HG03442 (cell line): ENCODE measurements at regions not wholly inside any gene's neighbourhood (a gene's known extent, or its start where the extent isn't known, plus 50 kb on each side); places are given as distances from the start of the nearest gene placed in this dataset.

ENCODE experiments used
- ATAC-seq: cut with Tn5 transposase; IDR thresholded peaks from one replicate; pipeline ENCODE4 v1.9.1; 2021; ENCODE audit warnings: mild to moderate bottlenecking, moderate library complexity; ENCODE audit not compliant: unreplicated experiment

GRCh38 chr4:8796096-8796495 lies 75.5 kb downstream of the HMX1 start:
- ATAC-seq, result no peak

- no peak for ATAC-seq
Measured at GRCh38 chr4:8795140-8795539, 76.5 kb downstream of the HMX1 start.

- no peak for ATAC-seq
Measured at GRCh38 chr4:8794491-8794890, 77.1 kb downstream of the HMX1 start.

- ATAC-seq, result no peak
Measured at GRCh38 chr4:8793571-8794160, 78.0 kb downstream of the HMX1 start.

- no peak for ATAC-seq
Measured at GRCh38 chr4:8792491-8792890, 79.1 kb downstream of the HMX1 start.

GRCh38 chr4:8791609-8792008 lies 80.0 kb downstream of the HMX1 start:
- no peak for ATAC-seq

- no peak for ATAC-seq
Measured at GRCh38 chr4:8790749-8791148, 80.9 kb downstream of the HMX1 start.

GRCh38 chr4:8788174-8788573 lies 83.5 kb downstream of the HMX1 start:
- no peak for ATAC-seq

GRCh38 chr4:8786166-8786565 lies 85.5 kb downstream of the HMX1 start:
- no peak for ATAC-seq

- no peak for ATAC-seq
Measured at GRCh38 chr4:8785656-8786142, 85.9 kb downstream of the HMX1 start.

- ATAC-seq, result no peak
Measured at GRCh38 chr4:8783736-8784135, 87.9 kb downstream of the HMX1 start.

GRCh38 chr4:8782135-8782534 lies 89.5 kb downstream of the HMX1 start:
- ATAC-seq, result no peak

GRCh38 chr4:8781641-8782040 lies 90.0 kb downstream of the HMX1 start:
- ATAC-seq, result no peak

- ATAC-seq, result no peak
Measured at GRCh38 chr4:8780596-8781368, 90.9 kb downstream of the HMX1 start.

GRCh38 chr4:8780086-8780485 lies 91.6 kb downstream of the HMX1 start:
- ATAC-seq, result no peak

- ATAC-seq, result no peak
Measured at GRCh38 chr4:8779490-8779932, 92.1 kb downstream of the HMX1 start.

GRCh38 chr4:8778760-8779159 lies 92.9 kb downstream of the HMX1 start:
- no peak for ATAC-seq

- ATAC-seq, result no peak
Measured at GRCh38 chr4:8778291-8778690, 93.3 kb downstream of the HMX1 start.

- no peak for ATAC-seq
Measured at GRCh38 chr4:8777320-8778196, 94.1 kb downstream of the HMX1 start.

GRCh38 chr4:8776366-8776765 lies 95.3 kb downstream of the HMX1 start:
- ATAC-seq, result no peak

GRCh38 chr4:8775751-8776355 lies 95.8 kb downstream of the HMX1 start:
- ATAC-seq, result no peak
